T-helper 9 cell (primary cell): ENCODE measurements at regions not wholly inside any gene's neighbourhood (a gene's known extent, or its start where the extent isn't known, plus 50 kb on each side); places are given as distances from the start of the nearest gene placed in this dataset.
"Not testable (repeated sequence)": the region's sequence is repeated elsewhere in the genome, so short reads cannot be mapped to it uniquely, and the experiment has no call there.

Experiments
- DNase-seq: peaks from one replicate; pipeline ENCODE4 v3.0.0-alpha.2; 2020

GRCh38 chr17:45651145-45651709 is 132.9 kb upstream of the CRHR1 start:
- no peak for DNase-seq

GRCh38 chr17:45653616-45654015 is 130.5 kb upstream of the CRHR1 start:
- no peak for DNase-seq

- no peak for DNase-seq
Measured at GRCh38 chr17:45656527-45657181, 127.5 kb upstream of the CRHR1 start.

GRCh38 chr17:45660474-45660873 is 123.6 kb upstream of the CRHR1 start:
- DNase-seq: no peak

- DNase-seq: no peak
Measured at GRCh38 chr17:45662432-45662831, 121.7 kb upstream of the CRHR1 start.

- DNase-seq: no peak
Measured at GRCh38 chr17:45663772-45664171, 120.3 kb upstream of the CRHR1 start.

GRCh38 chr17:45664921-45665320 is 119.2 kb upstream of the CRHR1 start:
- no peak for DNase-seq

- no peak for DNase-seq
Measured at GRCh38 chr17:45666046-45666600, 118.0 kb upstream of the CRHR1 start.

GRCh38 chr17:45666641-45667040 is 117.5 kb upstream of the CRHR1 start:
- DNase-seq: no peak

- DNase-seq: no peak
Measured at GRCh38 chr17:45667591-45668171, 116.4 kb upstream of the CRHR1 start.

- no peak for DNase-seq
Measured at GRCh38 chr17:45668316-45668715, 115.8 kb upstream of the CRHR1 start.

GRCh38 chr17:45672301-45672700 is 111.8 kb upstream of the CRHR1 start:
- no peak for DNase-seq

GRCh38 chr17:45672792-45673191 is 111.3 kb upstream of the CRHR1 start:
- no peak for DNase-seq

- DNase-seq: not testable (repeated sequence)
Measured at GRCh38 chr17:45673759-45674158, 110.4 kb upstream of the CRHR1 start.

- DNase-seq: no peak
Measured at GRCh38 chr17:45675012-45675411, 109.1 kb upstream of the CRHR1 start.

GRCh38 chr17:45675892-45676291 is 108.2 kb upstream of the CRHR1 start:
- DNase-seq: no peak

GRCh38 chr17:45676695-45677094 is 107.4 kb upstream of the CRHR1 start:
- no peak for DNase-seq

- DNase-seq: no peak
Measured at GRCh38 chr17:45677770-45678169, 106.3 kb upstream of the CRHR1 start.

GRCh38 chr17:45679426-45679825 is 104.7 kb upstream of the CRHR1 start:
- DNase-seq: no peak

GRCh38 chr17:45680360-45680759 is 103.8 kb upstream of the CRHR1 start:
- no peak for DNase-seq

- no peak for DNase-seq
Measured at GRCh38 chr17:45681706-45682105, 102.4 kb upstream of the CRHR1 start.

- DNase-seq: no peak
Measured at GRCh38 chr17:45686250-45686649, 97.9 kb upstream of the CRHR1 start.

- no peak for DNase-seq
Measured at GRCh38 chr17:45687594-45687993, 96.5 kb upstream of the CRHR1 start.

- no peak for DNase-seq
Measured at GRCh38 chr17:45688353-45688752, 95.8 kb upstream of the CRHR1 start.
